GM18870 (cell line): ENCODE measurements at regions not wholly inside any gene's neighbourhood (a gene's known extent, or its start where the extent isn't known, plus 50 kb on each side); places are given as distances from the start of the nearest gene placed in this dataset.

Experiments used
- ATAC-seq: cut with Tn5 transposase; IDR thresholded peaks from one replicate; pipeline ENCODE4 v1.9.1; 2021; ENCODE audit warnings: moderate library complexity; ENCODE audit not compliant: unreplicated experiment

- peak; percentile 65 for ATAC-seq
Measured at GRCh38 chr1:83109692-83110091, 889.2 kb downstream of the TTLL7 start.

DNA sequence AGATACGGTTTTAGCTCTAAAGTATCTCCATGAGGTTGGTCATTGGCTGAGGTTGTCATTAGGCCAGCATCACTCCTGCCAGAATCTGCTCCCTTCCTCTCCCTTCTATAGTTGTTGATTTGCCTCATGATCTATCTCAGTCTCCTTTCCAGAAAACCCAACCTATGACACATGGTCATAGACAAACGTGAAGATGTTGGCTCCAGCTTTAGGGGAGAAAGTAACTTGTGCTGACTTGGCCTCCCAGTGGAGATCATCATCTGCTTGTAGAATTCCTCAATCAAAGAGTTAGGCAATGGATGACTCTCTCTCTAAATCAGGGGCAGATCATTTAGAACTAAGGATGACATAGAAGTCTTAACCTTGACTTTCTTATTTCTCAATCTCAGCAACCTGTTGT lies 894.4 kb downstream of the TTLL7 start:
- no peak for ATAC-seq

DNA sequence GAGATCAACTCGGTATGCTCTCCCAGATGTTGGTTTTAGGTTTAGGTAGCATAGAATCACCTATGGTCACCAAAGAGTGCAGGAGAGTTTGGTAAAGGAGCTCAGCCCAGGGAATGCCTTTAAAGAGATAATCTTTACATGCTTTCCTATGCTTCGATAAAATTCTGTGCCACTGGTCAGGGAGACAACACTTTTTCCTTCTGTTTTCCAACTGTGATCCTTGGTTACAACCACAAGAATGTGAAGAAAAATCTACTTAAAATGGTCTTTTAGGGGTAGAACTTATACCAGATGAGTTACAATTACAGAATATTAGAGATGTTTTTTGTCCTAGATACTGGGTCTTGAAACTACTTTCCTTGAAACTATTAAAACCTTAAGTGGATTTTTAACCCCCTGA lies 895.6 kb downstream of the TTLL7 start:
- ATAC-seq = no peak

DNA sequence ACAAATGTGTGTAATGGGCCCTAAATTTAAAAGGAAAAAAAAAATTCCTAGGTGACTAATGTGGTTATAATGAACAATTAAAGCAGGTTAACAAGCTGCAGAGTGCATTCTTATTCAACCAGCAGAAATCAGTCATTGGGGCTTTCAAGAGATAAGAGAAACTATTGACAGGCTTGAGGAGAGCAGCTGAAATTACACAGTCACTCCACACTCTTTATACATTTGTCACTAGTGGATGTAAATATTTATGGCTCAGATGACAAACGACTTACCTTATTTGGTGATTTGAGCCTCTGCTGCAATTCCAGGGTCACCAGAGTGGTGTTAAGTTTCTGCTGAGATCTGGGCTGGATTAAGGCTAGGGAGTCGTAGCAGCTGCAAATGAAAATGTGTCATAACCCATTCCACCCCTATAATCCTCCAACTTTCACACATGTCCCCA lies 896.3 kb downstream of the TTLL7 start:
- no peak for ATAC-seq

DNA sequence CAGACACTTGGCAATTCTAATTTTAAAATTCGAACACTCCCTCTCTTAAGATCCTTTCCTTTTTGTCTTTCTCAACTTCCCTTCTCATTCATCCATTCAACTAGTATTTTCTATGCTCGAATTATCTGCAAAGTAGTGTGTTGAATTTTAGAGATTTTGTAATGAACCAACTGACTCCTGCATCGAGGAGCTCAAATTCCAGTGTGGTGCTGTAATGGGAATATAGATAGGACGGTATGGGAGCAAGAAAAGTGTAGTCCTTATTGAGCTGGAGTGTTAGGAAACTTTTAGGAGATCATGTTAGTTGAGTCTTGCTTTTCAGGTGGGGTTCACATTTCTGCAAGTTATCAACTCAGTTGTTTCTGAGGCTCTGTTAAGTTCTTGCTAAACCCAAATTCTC lies 897.5 kb downstream of the TTLL7 start:
- no peak for ATAC-seq

DNA sequence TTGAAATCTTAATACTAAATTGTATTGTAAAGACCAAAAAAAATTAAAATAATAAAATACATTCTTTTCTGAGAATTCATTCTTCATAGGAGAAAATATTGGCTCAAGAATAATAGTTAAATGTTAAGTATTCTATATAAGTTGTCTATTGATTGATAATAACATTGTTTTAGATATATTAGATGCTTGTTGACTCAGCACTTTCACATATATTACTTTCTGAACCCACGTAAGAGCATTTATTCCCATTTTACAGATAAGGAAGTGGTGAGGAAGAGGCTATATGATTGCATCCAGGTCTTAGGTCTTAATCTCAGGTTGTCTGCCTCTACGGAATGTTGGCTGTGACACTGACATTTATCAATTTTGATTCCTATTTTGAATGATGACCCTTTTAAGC lies 898.8 kb downstream of the TTLL7 start:
- ATAC-seq = no peak

DNA sequence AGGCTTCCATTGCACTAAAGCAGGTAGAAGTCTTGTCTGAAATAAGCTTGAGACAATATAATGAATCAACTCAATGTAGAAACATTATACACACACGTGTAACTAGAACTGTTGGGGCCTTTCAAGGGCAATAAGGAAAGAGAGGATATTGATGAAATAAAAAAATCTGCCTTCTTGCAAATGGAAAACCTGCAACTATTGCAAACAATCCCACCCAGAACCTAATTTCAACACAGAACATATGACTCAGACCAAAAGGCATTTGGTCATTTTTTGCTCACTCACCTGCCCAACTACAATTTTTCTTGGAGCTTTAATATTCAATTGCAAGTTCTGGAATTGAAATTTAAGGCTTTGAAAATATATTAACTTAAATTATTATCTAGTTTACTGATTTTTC lies 900.1 kb downstream of the TTLL7 start:
- ATAC-seq = no peak

DNA sequence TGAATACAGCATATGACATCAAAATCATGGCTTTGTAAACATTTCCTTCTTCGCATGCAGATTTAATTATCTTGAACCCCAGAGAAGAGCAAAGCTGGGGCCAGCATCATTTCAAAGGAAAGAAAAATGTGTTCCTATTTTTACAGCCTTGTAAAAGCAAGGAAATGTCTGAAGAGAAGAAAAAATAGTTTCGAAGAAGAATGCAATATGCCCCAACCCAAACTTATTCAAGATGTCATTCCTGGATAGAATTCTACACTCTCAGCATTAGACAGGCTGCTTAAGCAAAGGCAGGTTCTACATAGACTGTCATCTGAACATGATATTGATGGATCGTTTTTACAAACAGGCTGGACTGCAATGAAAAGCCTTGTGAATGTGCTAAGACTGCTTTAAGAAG lies 900.8 kb downstream of the TTLL7 start:
- ATAC-seq = no peak

DNA sequence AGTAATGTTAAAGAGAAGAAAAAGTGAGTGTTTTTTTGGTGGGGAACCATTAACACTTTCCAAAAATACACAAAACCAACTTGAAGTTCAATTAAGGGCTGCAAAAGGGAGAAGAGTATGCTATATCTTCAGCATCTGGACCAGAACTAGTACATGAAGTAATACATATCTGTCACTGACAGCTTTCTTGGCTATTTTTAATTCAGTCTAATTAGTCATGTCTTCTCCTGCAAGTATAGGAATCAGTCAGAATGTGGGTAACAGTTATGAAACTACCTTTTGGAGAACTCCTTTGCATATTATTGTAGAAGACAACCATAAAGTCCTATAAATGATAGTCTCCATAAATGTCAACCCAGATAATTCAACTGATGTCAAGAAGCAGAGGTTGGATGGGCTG lies 901.2 kb downstream of the TTLL7 start:
- ATAC-seq = no peak

DNA sequence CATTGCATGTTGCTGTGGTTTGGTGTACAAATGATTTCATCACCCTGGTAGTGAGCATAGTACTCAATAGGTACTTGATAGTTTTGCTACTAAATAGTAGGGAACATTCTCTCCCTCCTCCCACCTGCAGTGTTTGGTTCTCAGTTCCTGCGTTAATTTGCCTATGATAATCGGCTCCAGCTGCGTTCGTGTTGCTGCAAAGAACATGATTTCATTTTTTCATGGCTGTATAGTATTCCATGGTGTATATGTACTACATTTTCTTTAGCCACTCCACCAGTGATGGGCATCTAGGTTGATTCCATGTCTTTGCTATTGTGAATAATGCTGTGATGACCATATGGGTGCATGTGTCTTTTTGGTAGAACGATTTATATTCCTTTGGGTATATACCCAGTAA lies 903.4 kb downstream of the TTLL7 start:
- no peak for ATAC-seq

- ATAC-seq = no peak
Measured at GRCh38 chr1:83090195-83090594, 908.7 kb downstream of the TTLL7 start.

GRCh38 chr1:83087851-83088250 lies 911.1 kb downstream of the TTLL7 start:
- ATAC-seq = no peak

DNA sequence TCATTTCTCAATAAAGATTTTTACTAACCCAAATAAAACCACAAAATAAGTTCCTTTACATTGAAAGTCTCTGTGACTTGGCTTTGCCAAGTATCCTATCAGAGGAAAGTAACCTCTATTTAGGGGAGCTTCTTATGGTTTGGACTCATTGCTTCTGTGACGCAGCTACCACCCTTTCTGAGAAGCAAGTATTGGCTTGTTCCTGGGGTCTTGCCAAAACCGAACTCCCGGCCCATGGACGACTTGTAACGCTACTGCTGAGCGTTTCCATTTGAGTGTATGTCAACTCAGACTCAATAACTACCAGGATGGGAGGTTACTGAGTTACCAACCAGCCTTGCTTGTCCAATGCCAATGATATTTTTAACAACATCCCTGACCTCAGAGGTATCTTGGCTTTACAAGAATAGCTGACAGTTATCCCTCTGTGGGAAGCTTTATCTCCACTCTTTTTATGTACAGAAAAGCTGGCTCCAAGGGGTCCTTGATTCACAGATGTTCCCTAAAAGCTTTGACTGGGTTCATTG lies 911.9 kb downstream of the TTLL7 start:
- no peak for ATAC-seq

DNA sequence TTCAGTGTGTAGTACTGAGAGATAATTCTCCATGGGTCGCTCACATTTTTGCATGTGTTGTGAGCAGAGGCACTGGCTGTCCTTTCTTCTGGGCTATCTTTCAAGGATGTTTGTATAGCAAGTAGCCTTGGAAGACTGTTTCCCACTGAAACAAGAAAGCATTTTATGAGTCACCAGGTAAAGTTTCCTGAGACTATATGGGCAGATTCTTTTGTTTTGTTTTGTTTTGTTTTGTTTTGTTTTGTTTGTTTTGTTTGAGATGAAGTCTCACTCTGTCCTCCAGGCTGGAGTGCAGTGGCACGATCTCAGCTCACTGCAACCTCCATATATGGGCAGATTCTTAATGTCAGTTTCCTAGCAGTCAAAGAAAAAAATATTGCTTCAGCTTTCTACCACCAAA lies 912.6 kb downstream of the TTLL7 start:
- no peak for ATAC-seq

DNA sequence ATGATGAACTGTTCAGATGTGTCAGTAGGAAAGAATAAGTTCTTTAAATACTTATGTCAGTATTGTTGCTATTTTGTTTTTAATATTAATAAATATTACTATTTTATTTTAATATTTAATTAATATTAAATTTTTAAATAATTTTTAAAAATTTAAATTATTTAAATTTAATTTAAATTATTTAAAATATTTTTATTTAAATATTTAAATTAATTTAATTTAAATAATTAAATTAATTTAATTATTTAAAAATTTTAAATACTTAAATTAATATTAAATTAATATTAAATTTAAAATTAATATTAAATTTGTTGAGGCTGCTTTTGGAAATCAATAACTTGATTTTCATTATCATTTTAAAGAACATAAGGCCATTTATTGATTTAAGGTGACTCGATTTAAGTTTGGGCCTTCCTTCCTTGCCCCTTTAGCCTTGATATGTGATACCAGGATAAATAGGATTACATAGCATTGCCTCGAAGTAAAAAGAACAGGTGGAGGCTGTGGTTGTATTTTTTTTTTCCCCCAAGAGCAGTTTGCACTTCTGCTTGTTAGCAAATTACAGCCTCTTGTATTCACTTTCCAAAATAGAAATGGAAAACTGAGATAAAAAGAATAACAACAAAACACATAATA lies 915.2 kb downstream of the TTLL7 start:
- no peak for ATAC-seq

GRCh38 chr1:83077411-83077810 lies 921.5 kb downstream of the TTLL7 start:
- ATAC-seq = no peak

DNA sequence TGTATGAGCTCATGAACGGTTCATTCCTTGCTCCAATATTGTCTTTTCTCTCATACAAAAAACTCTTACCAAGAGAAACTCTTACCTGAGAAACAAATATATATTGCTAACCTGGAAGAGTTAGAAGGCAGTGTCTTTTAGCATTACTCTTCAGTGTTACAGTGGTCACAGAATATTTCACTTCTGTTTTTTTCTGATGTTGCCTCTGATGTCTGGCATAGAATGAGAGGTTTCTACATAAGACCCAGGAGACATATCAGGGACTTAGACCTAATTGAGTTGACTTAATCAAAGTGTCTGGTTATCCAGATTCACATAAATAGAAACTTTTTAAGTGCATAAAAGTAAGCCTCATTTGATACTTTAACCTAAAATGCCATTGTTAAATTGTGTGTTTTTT lies 923.8 kb downstream of the TTLL7 start:
- no peak for ATAC-seq

DNA sequence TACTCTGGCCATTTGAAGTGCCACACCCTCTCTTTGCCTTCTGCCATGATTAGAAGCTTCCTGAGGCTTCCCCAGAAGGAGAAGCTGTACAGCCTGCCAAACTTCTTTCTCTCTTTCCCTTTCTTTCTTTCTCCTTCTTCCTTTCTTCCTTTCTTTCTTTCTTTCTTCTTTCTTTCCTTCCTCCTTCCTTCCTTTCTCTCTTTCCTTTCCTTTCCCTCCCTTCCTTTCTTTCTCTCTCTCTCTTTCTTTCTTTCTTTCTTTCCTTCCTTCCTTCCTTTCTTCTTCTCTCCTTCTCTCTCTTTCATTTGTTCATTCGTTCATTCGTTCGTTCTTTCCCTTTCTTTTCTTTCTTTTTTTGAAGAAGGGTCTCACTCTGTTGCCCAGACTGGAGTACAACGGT lies 931.0 kb downstream of the TTLL7 start:
- no peak for ATAC-seq

DNA sequence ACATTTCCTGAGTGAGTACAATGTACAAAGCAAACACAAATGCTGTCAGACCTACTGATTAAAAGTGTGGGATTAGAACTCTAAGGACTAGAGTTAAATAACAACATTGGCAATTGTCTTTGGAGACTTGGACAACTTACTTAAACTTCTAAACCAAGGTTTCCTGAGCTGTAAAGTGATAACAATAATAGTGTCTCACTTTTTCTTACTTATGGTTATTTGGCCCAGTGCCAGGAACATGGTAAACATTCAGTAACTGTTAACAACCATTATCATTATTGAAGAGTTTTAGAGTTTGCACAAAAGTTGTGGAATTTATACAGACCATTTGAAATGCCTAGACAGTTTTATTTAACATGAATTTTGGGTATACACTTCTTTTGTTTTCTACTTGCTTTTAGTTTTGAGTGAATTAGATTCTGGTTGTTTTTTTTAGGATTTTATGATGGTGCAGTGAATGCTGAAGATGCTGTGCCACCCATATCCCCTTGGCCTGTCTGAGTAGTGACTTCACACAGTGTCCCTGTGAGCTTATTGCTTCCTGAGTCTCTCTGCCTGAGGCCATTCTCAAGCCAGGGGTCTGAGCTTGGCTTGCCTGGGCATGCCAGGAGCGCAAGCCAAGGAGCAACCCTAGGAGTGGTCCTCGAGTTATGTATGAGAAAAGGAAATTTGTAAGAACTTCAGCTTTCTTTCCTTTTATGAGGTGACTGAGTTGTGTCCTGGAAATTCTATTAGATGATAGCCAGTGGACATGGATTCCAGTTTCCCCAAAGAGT lies 932.8 kb downstream of the TTLL7 start:
- ATAC-seq = no peak

DNA sequence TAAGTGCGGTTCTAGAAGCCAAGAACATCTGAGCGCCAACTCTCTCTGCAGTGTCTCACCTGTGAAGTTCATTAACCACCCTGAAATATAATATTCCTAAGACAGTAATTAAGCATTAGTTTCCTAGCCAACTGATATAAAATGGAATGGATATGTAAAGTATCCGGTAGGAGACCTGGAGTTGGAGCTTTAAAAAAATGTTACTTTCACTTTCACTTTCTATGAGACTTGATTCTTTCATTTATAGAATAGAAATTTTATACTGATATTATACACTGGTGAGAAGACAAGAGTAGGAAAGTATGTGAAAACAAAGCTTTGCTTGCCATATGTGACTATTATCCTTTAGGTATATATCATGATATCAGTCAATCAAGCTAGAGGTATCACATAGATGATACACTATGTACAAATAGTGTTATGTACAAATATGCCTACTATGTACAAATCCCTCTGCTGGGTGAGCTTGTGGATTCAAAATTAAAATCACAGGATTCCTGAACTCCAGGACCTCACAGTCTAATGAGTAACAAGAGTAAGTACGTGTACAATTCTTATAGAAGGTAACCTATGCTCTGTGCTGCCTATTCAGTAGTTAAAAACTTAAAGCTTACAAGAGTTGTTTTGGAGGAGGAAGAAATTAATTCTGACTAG lies 934.2 kb downstream of the TTLL7 start:
- ATAC-seq = no peak

GRCh38 chr1:83060651-83061390 lies 938.1 kb downstream of the TTLL7 start:
- no peak for ATAC-seq
